ENCODE measurements at regions not wholly inside any gene's neighbourhood (a gene's known extent, or its start where the extent isn't known, plus 50 kb on each side); places are given as distances from the start of the nearest gene placed in this dataset.
"Not testable (repeated sequence)": the region's sequence is repeated elsewhere in the genome, so short reads cannot be mapped to it uniquely, and the experiment has no call there.

DNA sequence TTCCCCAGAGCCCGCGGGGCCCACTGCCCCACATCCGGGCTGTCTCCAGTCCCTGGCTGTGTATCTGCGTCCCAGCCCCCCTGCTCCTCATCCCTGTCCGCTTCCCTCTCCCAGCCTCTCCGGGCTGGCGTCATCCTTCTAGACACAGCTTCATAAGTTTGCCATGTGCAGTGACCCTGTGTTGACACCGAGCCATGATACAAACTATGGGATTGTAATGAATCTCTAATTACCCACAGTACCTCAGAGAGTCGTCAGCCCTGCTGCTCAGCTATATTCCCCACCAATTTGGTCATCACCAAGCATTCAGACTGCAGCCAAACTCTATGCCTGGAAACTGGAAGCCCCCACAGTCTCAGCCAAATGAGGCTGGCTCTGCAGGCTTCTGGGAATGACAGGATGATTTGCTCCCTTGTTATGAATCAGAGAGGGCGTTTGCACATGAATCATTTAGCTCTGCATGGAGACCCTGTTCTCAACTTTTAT, 466.1 kb upstream of the ATP11B start:
- no peaks in the 10 kb centered on the region for H3K79me2 ChIP-seq (ENCODE audit: control insufficient read depth, insufficient read depth, low read length, poor library complexity)
- no peaks in the 10 kb centered on the region for H3K9me3 ChIP-seq (ENCODE audit: insufficient read depth, low read depth, low read length)
- no peak overlapping the region for H4K91ac ChIP-seq (ENCODE audit: low read depth, low read length)
- H3K36me3 ChIP-seq (ENCODE audit: control insufficient read depth in 1 of 2, insufficient read depth in 2 of 2, low read length in 2 of 2) = no peaks in the 10 kb centered on the region
- no peak overlapping the region for H3K4me2 ChIP-seq (ENCODE audit: low read length)
- no CpG with 5 or more reads among the region's 10 CpGs for WGBS (ENCODE audit: extremely low coverage, insufficient coverage, insufficient read length)
- DNase-seq = no peak
- H3K18ac ChIP-seq (ENCODE audit: low read length) = no peak overlapping the region
- H3K79me1 ChIP-seq (ENCODE audit: low read length) = no peaks in the 10 kb centered on the region
- no peak overlapping the region for H4K8ac ChIP-seq (ENCODE audit: low read depth, low read length)
- H3K4me1 ChIP-seq (ENCODE audit: control insufficient read depth in 1 of 2, insufficient read depth in 2 of 2, low read length in 2 of 2) = no peaks in the 10 kb centered on the region
- H3K4ac ChIP-seq (ENCODE audit: low read depth, low read length) = no peak overlapping the region
- no peak overlapping the region for H3K4me3 ChIP-seq (ENCODE audit: low read depth, low read length)
- H3K9ac ChIP-seq (ENCODE audit: low read length) = no peak overlapping the region
- no peaks in the 10 kb centered on the region for H3K27me3 ChIP-seq (ENCODE audit: insufficient read depth, low read length)
- no peak overlapping the region for H3K14ac ChIP-seq (ENCODE audit: low read length)
- H2AFZ ChIP-seq (ENCODE audit: insufficient read depth, low read length, poor library complexity) = no peak overlapping the region
- no peak overlapping the region for H2BK5ac ChIP-seq (ENCODE audit: low read depth, low read length, poor library complexity)
- H2AK5ac ChIP-seq (ENCODE audit: low read length) = no peak overlapping the region
- no peak overlapping the region for H3K27ac ChIP-seq (ENCODE audit: low read depth, low read length)
- H3K23ac ChIP-seq (ENCODE audit: low read length) = no peak overlapping the region
- H4K12ac ChIP-seq (ENCODE audit: low read depth, low read length) = no peak overlapping the region
- H2BK120ac ChIP-seq (ENCODE audit: insufficient read depth, low read length, poor library complexity) = no peak overlapping the region
- H2BK12ac ChIP-seq (ENCODE audit: low read length) = no peak overlapping the region

DNA sequence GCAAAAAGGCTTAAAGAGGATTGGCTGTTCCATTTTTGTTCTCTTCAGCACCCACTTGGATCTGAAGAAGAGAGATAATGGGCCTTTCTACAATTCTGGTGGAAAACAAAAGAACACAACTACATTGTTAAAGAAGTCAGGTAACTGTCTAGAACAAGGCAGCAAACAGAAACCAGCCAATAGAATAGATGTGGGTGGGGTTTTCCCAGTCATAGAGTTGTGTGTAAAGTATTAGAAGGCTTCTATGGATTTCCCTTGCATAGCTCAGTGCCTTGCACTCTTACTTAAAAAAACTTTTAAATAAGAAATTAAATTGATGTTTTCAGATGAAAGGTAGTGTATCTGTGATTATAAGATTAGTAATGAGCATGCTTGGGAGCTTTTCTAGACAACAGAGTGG, 462.7 kb upstream of the ATP11B start:
- Histone ChIP-seq H3K4me1 (ENCODE audit: control insufficient read depth in 1 of 2, insufficient read depth in 2 of 2, low read length in 2 of 2) (no peaks in the 10 kb centered on the region), H3K36me3 (ENCODE audit: control insufficient read depth in 1 of 2, insufficient read depth in 2 of 2, low read length in 2 of 2) (no peaks in the 10 kb centered on the region), H3K27me3 (ENCODE audit: insufficient read depth, low read length) (no peaks in the 10 kb centered on the region), H3K79me2 (ENCODE audit: control insufficient read depth, insufficient read depth, low read length, poor library complexity) (no peaks in the 10 kb centered on the region), H3K4me3 (ENCODE audit: low read depth, low read length) (no peak overlapping the region), H4K12ac (ENCODE audit: low read depth, low read length) (no peak overlapping the region), H2BK12ac (ENCODE audit: low read length) (no peak overlapping the region), H3K79me1 (ENCODE audit: low read length) (no peaks in the 10 kb centered on the region), H2AK5ac (ENCODE audit: low read length) (no peak overlapping the region), H3K9ac (ENCODE audit: low read length) (no peak overlapping the region), H4K8ac (ENCODE audit: low read depth, low read length) (no peak overlapping the region), H2BK120ac (ENCODE audit: insufficient read depth, low read length, poor library complexity) (no peak overlapping the region), H3K9me3 (ENCODE audit: insufficient read depth, low read depth, low read length) (no peaks in the 10 kb centered on the region), H3K23ac (ENCODE audit: low read length) (no peak overlapping the region), H3K4me2 (ENCODE audit: low read length) (no peak overlapping the region), H2AFZ (ENCODE audit: insufficient read depth, low read length, poor library complexity) (no peak overlapping the region), H3K4ac (ENCODE audit: low read depth, low read length) (no peak overlapping the region), H2BK5ac (ENCODE audit: low read depth, low read length, poor library complexity) (no peak overlapping the region), H3K27ac (ENCODE audit: low read depth, low read length) (no peak overlapping the region), H4K91ac (ENCODE audit: low read depth, low read length) (no peak overlapping the region), H3K14ac (ENCODE audit: low read length) (no peak overlapping the region), H3K18ac (ENCODE audit: low read length) (no peak overlapping the region)
- DNase-seq = no peak

DNA sequence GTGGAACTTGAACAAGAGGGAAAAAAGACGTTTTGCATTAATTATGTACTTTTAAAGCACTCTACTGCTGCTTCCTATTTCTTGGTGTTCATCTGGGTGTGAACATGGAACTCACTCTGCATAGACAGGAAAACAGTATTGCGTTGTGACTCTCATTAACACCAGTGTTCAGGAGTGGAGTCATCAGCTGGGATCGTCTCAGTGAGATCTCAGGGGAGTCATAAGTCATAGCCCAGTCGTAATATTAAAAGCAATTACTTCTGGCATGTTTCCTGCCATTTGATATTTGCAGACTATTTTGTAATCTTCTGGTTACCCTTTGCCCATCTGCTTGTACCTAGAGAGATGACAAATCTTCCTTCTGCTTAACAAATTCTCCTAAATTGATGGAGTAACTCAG, 462.0 kb upstream of the ATP11B start:
- Histone ChIP-seq H4K91ac (ENCODE audit: low read depth, low read length) (no peak overlapping the region), H3K18ac (ENCODE audit: low read length) (no peak overlapping the region), H4K8ac (ENCODE audit: low read depth, low read length) (no peak overlapping the region), H2BK12ac (ENCODE audit: low read length) (no peak overlapping the region), H3K79me2 (ENCODE audit: control insufficient read depth, insufficient read depth, low read length, poor library complexity) (no peaks in the 10 kb centered on the region), H3K27me3 (ENCODE audit: insufficient read depth, low read length) (no peaks in the 10 kb centered on the region), H3K4me1 (ENCODE audit: control insufficient read depth in 1 of 2, insufficient read depth in 2 of 2, low read length in 2 of 2) (no peaks in the 10 kb centered on the region), H3K4me3 (ENCODE audit: low read depth, low read length) (no peak overlapping the region), H3K9me3 (ENCODE audit: insufficient read depth, low read depth, low read length) (no peaks in the 10 kb centered on the region), H3K23ac (ENCODE audit: low read length) (no peak overlapping the region), H2BK120ac (ENCODE audit: insufficient read depth, low read length, poor library complexity) (no peak overlapping the region), H3K4me2 (ENCODE audit: low read length) (no peak overlapping the region), H2AK5ac (ENCODE audit: low read length) (no peak overlapping the region), H3K27ac (ENCODE audit: low read depth, low read length) (no peak overlapping the region), H3K4ac (ENCODE audit: low read depth, low read length) (no peak overlapping the region), H3K79me1 (ENCODE audit: low read length) (no peaks in the 10 kb centered on the region), H3K14ac (ENCODE audit: low read length) (no peak overlapping the region), H4K12ac (ENCODE audit: low read depth, low read length) (no peak overlapping the region), H2BK5ac (ENCODE audit: low read depth, low read length, poor library complexity) (no peak overlapping the region), H2AFZ (ENCODE audit: insufficient read depth, low read length, poor library complexity) (no peak overlapping the region), H3K36me3 (ENCODE audit: control insufficient read depth in 1 of 2, insufficient read depth in 2 of 2, low read length in 2 of 2) (no peaks in the 10 kb centered on the region), H3K9ac (ENCODE audit: low read length) (no peak overlapping the region)
- DNase-seq = no peak
- WGBS (ENCODE audit: extremely low coverage, insufficient coverage, insufficient read length) = no CpG with 5 or more reads among the region's 4 CpGs

DNA sequence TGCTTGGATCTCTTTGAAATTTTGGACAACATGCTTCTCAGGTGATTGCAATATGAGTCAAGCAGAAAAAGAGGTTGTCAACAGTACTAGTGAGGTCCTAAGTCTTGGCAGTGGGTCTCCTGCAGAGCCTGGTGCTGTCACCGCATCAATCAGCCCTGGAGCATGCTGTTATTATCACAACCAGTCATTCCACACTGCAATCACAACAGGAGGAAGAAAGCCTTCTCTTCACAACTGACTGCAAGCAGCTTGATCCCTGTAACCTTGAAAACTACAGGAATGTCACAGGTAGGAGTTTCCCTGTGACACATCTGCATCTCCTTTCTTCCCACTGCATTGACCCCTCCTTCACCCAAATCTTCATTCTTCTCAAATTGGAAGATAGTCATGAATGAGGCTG, 451.1 kb upstream of the ATP11B start:
- Histone ChIP-seq H3K79me1 (ENCODE audit: low read length) (no peaks in the 10 kb centered on the region), H2AFZ (ENCODE audit: insufficient read depth, low read length, poor library complexity) (no peak overlapping the region), H3K4ac (ENCODE audit: low read depth, low read length) (no peak overlapping the region), H3K4me1 (ENCODE audit: control insufficient read depth in 1 of 2, insufficient read depth in 2 of 2, low read length in 2 of 2) (no peaks in the 10 kb centered on the region), H3K4me3 (ENCODE audit: low read depth, low read length) (no peak overlapping the region), H3K79me2 (ENCODE audit: control insufficient read depth, insufficient read depth, low read length, poor library complexity) (no peaks in the 10 kb centered on the region), H4K12ac (ENCODE audit: low read depth, low read length) (no peak overlapping the region), H2BK120ac (ENCODE audit: insufficient read depth, low read length, poor library complexity) (no peak overlapping the region), H2BK5ac (ENCODE audit: low read depth, low read length, poor library complexity) (no peak overlapping the region), H4K8ac (ENCODE audit: low read depth, low read length) (no peak overlapping the region), H2AK5ac (ENCODE audit: low read length) (no peak overlapping the region), H3K14ac (ENCODE audit: low read length) (no peak overlapping the region), H4K91ac (ENCODE audit: low read depth, low read length) (no peak overlapping the region), H3K18ac (ENCODE audit: low read length) (no peak overlapping the region), H3K27me3 (ENCODE audit: insufficient read depth, low read length) (no peaks in the 10 kb centered on the region), H2BK12ac (ENCODE audit: low read length) (no peak overlapping the region), H3K23ac (ENCODE audit: low read length) (no peak overlapping the region), H3K9ac (ENCODE audit: low read length) (no peak overlapping the region), H3K27ac (ENCODE audit: low read depth, low read length) (no peak overlapping the region), H3K4me2 (ENCODE audit: low read length) (no peak overlapping the region), H3K36me3 (ENCODE audit: control insufficient read depth in 1 of 2, insufficient read depth in 2 of 2, low read length in 2 of 2) (no peaks in the 10 kb centered on the region), H3K9me3 (ENCODE audit: insufficient read depth, low read depth, low read length) (no peaks in the 10 kb centered on the region)
- WGBS (ENCODE audit: extremely low coverage, insufficient coverage, insufficient read length) = no CpG with 5 or more reads among the region's 1 CpG
- no peak for DNase-seq

DNA sequence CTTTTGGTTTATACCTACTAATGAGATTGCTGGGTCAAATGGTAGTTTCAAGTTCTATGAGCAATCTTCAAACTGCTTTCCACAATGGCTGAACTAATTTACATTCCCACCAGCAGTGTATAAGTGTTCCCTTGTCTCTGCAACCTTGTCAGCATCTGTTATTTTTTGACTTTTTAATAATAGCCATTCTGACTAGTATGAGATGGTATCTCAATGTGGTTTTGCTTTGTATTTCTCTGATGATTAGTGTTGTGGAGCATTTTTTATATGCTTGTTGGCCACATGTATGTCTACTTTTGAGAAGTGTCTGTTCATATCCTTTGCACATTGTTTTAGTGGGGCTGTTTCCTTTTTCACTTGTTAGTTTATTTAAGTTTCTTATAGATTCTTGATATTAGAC, 449.3 kb upstream of the ATP11B start:
- H3K79me1 ChIP-seq (ENCODE audit: low read length); H3K4me3 ChIP-seq (ENCODE audit: low read depth, low read length); H3K79me2 ChIP-seq (ENCODE audit: control insufficient read depth, insufficient read depth, low read length, poor library complexity); H3K9ac ChIP-seq (ENCODE audit: low read length); H2BK120ac ChIP-seq (ENCODE audit: insufficient read depth, low read length, poor library complexity); H2BK12ac ChIP-seq (ENCODE audit: low read length); H3K4me2 ChIP-seq (ENCODE audit: low read length); H3K36me3 ChIP-seq (ENCODE audit: control insufficient read depth in 1 of 2, insufficient read depth in 2 of 2, low read length in 2 of 2); H3K4ac ChIP-seq (ENCODE audit: low read depth, low read length); H3K27ac ChIP-seq (ENCODE audit: low read depth, low read length); H3K18ac ChIP-seq (ENCODE audit: low read length); H3K9me3 ChIP-seq (ENCODE audit: insufficient read depth, low read depth, low read length); H4K8ac ChIP-seq (ENCODE audit: low read depth, low read length); H2AFZ ChIP-seq (ENCODE audit: insufficient read depth, low read length, poor library complexity); H3K23ac ChIP-seq (ENCODE audit: low read length); H4K12ac ChIP-seq (ENCODE audit: low read depth, low read length); H3K27me3 ChIP-seq (ENCODE audit: insufficient read depth, low read length); H2BK5ac ChIP-seq (ENCODE audit: low read depth, low read length, poor library complexity); H3K4me1 ChIP-seq (ENCODE audit: control insufficient read depth in 1 of 2, insufficient read depth in 2 of 2, low read length in 2 of 2); DNase-seq; H3K14ac ChIP-seq (ENCODE audit: low read length); H2AK5ac ChIP-seq (ENCODE audit: low read length); H4K91ac ChIP-seq (ENCODE audit: low read depth, low read length): not testable (repeated sequence)
